GM19452 (cell line): ENCODE measurements at regions not wholly inside any gene's neighbourhood (a gene's known extent, or its start where the extent isn't known, plus 50 kb on each side); places are given as distances from the start of the nearest gene placed in this dataset.

Experiments
- ATAC-seq: cut with Tn5 transposase; IDR thresholded peaks from one replicate; pipeline ENCODE4 v1.9.1; 2021; ENCODE audit not compliant: unreplicated experiment

DNA sequence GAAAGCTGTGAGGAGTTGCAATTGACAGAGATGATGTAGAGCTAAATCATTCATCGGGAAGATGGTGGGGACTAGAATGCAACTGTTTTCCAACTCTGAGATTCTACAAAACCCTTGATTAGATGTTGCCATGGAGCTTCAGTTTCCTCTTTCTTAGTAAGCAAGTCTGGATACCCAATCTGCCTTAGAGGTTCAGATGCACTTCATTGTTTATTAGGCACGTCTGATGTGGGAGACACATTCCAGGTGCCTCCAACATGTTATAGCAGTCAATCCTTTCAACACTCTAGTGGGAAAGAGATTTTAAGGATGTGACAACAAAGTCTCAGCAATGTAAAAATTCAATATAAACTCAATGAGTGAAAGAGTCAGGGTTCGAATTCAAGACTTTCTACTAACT, 291.3 kb upstream of the PHYHIPL start:
- no peak for ATAC-seq

- no peak for ATAC-seq
Observed at GRCh38 chr10:58885686-58886345, 290.6 kb upstream of the PHYHIPL start.

DNA sequence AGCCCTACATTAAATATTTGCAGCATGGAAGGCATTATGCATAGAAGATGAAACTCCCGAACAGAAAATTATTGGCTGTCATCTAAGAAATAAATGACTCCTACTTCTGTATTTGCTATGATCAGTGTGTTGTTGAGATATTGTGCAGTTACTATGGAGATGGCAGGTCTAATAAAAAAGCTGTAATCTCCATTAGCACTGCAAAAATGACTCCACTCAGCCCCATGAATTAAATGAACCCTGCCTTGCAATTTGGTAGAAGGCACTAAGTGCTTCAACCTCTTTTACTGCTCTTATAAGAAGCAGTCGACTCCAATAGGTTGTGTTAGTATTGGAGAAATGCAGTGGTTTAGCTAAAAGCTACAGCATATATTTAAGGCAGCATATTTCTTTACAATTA, 290.0 kb upstream of the PHYHIPL start:
- no peak for ATAC-seq

DNA sequence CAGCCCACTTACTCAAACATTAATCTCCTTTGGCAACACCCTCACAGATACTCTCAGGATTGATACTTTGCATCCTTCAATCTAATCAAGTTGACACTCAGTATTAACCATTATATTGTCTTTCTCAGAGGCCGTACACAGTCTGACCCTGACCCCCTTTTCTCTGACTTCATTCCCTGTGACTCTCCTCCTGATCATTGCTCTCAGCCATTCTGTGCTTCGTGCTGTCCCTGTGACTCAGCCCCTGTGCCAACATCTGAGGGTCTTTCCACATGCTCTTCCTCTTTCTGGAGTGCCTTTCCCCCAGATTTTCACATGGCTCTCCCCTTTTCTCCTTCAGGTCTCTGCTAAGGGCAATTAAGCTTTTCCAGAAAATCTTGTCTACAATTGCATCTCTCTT, 289.0 kb upstream of the PHYHIPL start:
- no peak for ATAC-seq

DNA sequence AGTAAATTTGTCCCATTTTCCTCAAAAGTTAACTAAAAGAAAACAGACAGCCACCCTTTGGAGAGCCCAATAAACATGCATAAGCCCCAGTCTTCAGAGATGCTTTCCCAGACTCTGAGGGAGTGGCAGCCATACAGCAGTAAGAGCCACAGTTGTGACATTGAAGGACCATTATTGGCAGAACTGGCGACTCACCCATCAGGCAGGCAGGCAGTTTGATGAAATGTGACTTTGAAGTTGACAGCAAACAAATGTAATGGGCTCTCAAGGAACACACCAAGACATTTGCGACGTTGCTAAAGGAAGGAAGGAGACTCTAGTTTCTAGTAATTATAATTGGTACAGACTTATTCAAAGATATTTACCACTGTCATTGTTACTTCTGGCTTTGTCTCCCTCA, 287.5 kb upstream of the PHYHIPL start:
- ATAC-seq, result no peak

DNA sequence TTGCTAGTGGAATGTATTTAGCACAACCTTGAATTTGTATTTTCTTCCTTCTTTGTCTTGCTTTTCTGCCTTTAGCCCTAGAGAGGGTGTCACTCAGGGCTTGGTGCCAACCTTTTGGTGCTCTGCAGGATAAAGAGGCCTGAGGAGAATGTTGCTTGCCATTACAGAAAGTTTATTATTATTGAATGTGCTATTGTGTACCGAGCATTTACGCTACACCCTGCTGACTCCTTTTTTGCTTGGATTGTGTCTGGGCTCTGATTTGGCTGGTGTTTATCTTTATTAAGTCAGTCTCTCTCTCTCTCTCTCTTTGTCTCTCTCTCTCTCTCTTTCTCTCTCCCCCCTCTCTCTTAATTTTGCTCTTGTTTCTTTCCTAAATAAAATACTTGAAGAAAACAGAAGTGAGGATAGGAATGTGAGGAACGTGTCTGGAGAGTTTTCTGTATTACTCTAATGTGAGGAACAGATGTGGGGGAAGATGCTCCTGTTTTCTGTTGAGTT, 284.4 kb upstream of the PHYHIPL start:
- ATAC-seq, result no peak

- no peak for ATAC-seq
Observed at GRCh38 chr10:58894929-58895328, 281.5 kb upstream of the PHYHIPL start.

- no peak for ATAC-seq
Observed at GRCh38 chr10:58896229-58896628, 280.2 kb upstream of the PHYHIPL start.

GRCh38 chr10:58897236-58897635, 279.2 kb upstream of the PHYHIPL start:
- no peak for ATAC-seq

- ATAC-seq, result no peak
Observed at GRCh38 chr10:58897708-58898107, 278.7 kb upstream of the PHYHIPL start.

DNA sequence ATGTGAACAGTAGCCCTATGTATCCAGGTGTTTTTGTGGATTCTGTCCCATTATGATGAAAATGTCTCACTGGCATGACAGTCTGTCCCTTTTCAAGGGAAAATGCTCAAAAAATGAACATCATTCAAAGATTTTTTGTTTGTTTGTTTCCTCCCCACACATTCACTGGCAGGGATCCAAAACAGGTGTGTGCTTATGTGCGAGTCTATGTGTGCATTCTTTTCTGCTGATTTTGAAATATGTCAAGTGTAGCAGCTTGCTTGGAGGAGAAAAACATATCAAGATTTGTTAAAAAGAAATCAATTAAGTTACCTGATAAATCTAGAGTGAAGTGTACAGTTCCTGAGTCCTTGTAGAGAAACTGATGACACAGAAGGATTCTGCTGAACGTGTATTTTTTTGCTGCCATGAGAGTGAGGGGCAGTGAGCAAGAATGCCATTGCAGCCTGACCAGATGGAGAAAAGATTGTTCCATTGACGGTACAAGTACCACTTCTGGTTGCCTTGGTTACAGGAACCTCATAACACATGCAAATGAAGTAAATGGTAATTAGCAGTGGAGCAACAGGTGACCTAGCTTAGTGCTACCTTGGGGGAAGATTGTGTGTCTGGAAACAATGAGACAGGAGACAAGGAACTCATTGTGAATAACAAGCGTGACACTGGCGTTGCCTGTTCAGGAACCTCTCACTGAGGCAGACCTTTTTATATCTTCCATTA, 277.4 kb upstream of the PHYHIPL start:
- no peak for ATAC-seq

- no peak for ATAC-seq
Observed at GRCh38 chr10:58901092-58901646, 275.3 kb upstream of the PHYHIPL start.

GRCh38 chr10:58903071-58903470, 273.4 kb upstream of the PHYHIPL start:
- no peak for ATAC-seq

DNA sequence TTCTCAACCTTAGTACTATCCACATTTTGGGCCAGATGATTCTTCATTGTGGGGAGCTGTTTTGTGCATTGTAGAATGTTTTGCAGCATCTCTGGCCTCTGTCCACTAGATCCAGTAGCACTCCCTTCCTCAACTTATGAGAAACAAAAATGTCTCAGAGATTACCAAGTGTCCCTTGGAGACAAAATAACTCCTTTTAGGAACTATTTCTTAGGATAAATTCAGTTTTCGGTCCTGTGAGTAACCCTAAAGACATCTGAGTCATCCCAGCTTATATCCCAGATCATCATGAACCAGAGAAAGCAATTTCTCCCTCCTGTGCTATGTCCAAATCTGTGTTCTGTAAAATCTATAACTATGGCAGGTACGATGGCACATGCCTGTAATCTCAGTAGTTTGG, 266.6 kb upstream of the PHYHIPL start:
- no peak for ATAC-seq

GRCh38 chr10:58913717-58914116, 262.7 kb upstream of the PHYHIPL start:
- no peak for ATAC-seq

- ATAC-seq, result no peak
Observed at GRCh38 chr10:58918887-58919286, 257.6 kb upstream of the PHYHIPL start.

- ATAC-seq, result no peak
Observed at GRCh38 chr10:58919927-58920654, 256.4 kb upstream of the PHYHIPL start.

- no peak for ATAC-seq
Observed at GRCh38 chr10:58920655-58921003, 255.8 kb upstream of the PHYHIPL start.

- no peak for ATAC-seq
Observed at GRCh38 chr10:58921421-58921855, 255.0 kb upstream of the PHYHIPL start.

GRCh38 chr10:58925381-58925780, 251.1 kb upstream of the PHYHIPL start:
- ATAC-seq, result no peak

DNA sequence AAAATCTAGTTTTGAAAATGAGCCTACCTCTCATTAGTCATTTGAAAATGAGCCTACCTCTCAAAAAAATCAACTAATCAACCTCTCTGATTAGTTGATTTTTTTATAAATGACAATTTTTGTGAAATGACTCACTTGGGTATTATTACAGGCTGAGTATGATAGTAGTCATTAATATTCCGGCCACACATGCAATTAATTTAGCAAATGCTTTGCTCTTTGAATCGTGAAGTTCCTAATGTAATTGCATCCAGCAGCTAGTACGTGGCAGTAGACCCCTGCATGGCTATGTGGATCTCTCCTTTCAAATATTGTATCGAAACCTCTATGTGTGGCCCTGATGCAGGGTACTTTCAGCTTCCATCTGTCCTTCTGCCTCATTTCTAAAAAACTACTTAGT, 245.9 kb upstream of the PHYHIPL start:
- ATAC-seq, result no peak

- ATAC-seq, result no peak
Observed at GRCh38 chr10:58932126-58932525, 244.3 kb upstream of the PHYHIPL start.
